K562 (cell line): ENCODE measurements at regions not wholly inside any gene's neighbourhood (a gene's known extent, or its start where the extent isn't known, plus 50 kb on each side); places are given as distances from the start of the nearest gene placed in this dataset.

Experiments used
- BHLHE40 ChIP-seq: IDR thresholded peaks from 2 replicates; pipeline ENCODE4 v1.6.1; 2011; ENCODE audit warnings: low read length, improper control_type of control experiment
- CEBPG ChIP-seq, 3 experiments: fragments of 200-800 bp in 1 of 3; sonication (Bioruptor generic) in 1 of 3; sonication (generic) in 1 of 3; formaldehyde crosslinking in 1 of 3; IDR thresholded peaks in 2 of 3; conservative IDR thresholded peaks in 1 of 3; 2 replicates each; pipeline versions ENCODE4 v1.6.1 to v1.8.0; 2016 to 2022; ENCODE audit warnings: missing compliant biosample characterization in 2 of 3, missing genetic modification characterization in 2 of 3, mild to moderate bottlenecking in 1 of 3, missing genetic modification reagents in 1 of 3
- CTCF ChIP-seq, 3 experiments: IDR thresholded peaks in 2 of 3; conservative IDR thresholded peaks in 1 of 3; 2 replicates each; pipeline ENCODE4 v1.5.1; 2011 to 2012; ENCODE audit warnings: low read length in 3 of 3, mild to moderate bottlenecking in 3 of 3, control low read depth in 2 of 3, improper control_type of control experiment in 1 of 3, inconsistent platforms in 1 of 3, low read depth in 1 of 3, mixed read lengths in 1 of 3, moderate library complexity in 1 of 3; ENCODE audit not compliant: insufficient read depth in 2 of 3
- EZH2 ChIP-seq: IDR thresholded peaks from 2 replicates; pipeline ENCODE4 v1.6.1; 2012; ENCODE audit warnings: low read depth, mild to moderate bottlenecking, inconsistent platforms, low read length, borderline replicate concordance
- FOXJ3 ChIP-seq: sonication (generic); formaldehyde crosslinking; IDR thresholded peaks from 2 replicates; pipeline ENCODE4 v1.4.0; 2020; ENCODE audit warnings: mild to moderate bottlenecking, missing genetic modification reagents
- KAT2B ChIP-seq: IDR thresholded peaks from one replicate; pipeline ENCODE4 v1.6.1; 2012; ENCODE audit warnings: low read depth, mild to moderate bottlenecking, control low read depth, inconsistent platforms, low read length, moderate library complexity
- MTA1 ChIP-seq: fragments of 450-650 bp; IDR thresholded peaks from 2 replicates; pipeline ENCODE4 v1.6.1; 2017; ENCODE audit warnings: borderline replicate concordance
- POLR2A ChIP-seq: fragments of 450-650 bp; conservative IDR thresholded peaks from 2 replicates; pipeline ENCODE4 v1.6.1; 2016
- REST ChIP-seq, 2 experiments: fragments of 450-650 bp; formaldehyde crosslinking in 1 of 2; IDR thresholded peaks; 2 replicates each; pipeline versions ENCODE4 v1.4.0 to v1.6.1; 2014 to 2020; ENCODE audit warnings: mild to moderate bottlenecking in 2 of 2, borderline replicate concordance in 1 of 2, low read depth in 1 of 2
- SRSF3 ChIP-seq: fragments of 200-400 bp; formaldehyde crosslinking; IDR thresholded peaks from 2 replicates; pipeline ENCODE4 v1.6.1; 2016; ENCODE audit warnings: mild to moderate bottlenecking, low read length, moderate library complexity; ENCODE audit not compliant: insufficient read depth
- TOE1 ChIP-seq, 2 experiments: fragments of 450-650 bp in 1 of 2; sonication (generic) in 1 of 2; formaldehyde crosslinking in 1 of 2; IDR thresholded peaks; 2 replicates each; pipeline versions ENCODE4 v1.7.1 to v1.8.0; 2016 to 2022; ENCODE audit warnings: borderline replicate concordance in 2 of 2, mild to moderate bottlenecking in 2 of 2, antibody characterized with exemption in 1 of 2, inconsistent platforms in 1 of 2, low read depth in 1 of 2, missing genetic modification reagents in 1 of 2, moderate library complexity in 1 of 2
- TF ChIP-seq, protein P1 (sequence below): sonication (generic); formaldehyde crosslinking; IDR thresholded peaks from 2 replicates; pipeline ENCODE4 v1.9.0; 2022; ENCODE audit warnings: mild to moderate bottlenecking, missing genetic modification reagents

DNA sequence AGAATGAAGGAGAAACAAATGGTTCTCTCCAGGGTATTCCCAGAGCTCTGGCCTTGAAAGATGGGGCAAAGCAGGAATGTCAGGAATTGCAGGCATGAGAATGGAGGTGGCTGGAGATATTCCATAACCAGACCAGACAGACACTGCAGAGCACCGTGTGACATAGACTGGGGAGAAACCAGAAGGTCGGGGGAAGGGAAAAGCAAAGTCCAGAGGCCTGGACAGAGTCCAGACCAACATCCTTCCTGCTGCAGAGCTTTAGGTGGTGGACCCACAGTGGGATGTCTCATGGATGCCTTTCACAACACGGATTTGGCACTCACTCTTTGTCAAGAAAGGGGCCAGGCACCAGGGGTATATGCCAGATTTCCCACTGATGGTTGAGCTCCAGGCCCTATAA, 177.2 kb upstream of the INHBA start:
- TF ChIP-seq FOXJ3 (CRISPR knock-in tag), result no peak
- no peak for TF ChIP-seq SRSF3
- TF ChIP-seq TOE1 (IDR thresholded peaks at IDR 0.05; ENCODE audit: borderline replicate concordance), result no peak
- no peak for TF ChIP-seq TOE1 (CRISPR knock-in tag; IDR thresholded peaks at IDR 0.05; ENCODE audit: borderline replicate concordance, low read depth)
- TF ChIP-seq KAT2B, result no peak
- TF ChIP-seq, protein P1, sequence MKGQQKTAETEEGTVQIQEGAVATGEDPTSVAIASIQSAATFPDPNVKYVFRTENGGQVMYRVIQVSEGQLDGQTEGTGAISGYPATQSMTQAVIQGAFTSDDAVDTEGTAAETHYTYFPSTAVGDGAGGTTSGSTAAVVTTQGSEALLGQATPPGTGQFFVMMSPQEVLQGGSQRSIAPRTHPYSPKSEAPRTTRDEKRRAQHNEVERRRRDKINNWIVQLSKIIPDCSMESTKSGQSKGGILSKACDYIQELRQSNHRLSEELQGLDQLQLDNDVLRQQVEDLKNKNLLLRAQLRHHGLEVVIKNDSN (CRISPR knock-in tag), result no peak
- TF ChIP-seq REST (IDR thresholded peaks at IDR 0.05; ENCODE audit: borderline replicate concordance), result no peak
- TF ChIP-seq REST (CRISPR knock-in tag; IDR thresholded peaks at IDR 0.05; ENCODE audit: low read depth), result no peak
- no peak for TF ChIP-seq CTCF (IDR thresholded peaks at IDR 0.05 in 2 of 3, conservative IDR thresholded peaks at IDR 0.05 in 1 of 3; ENCODE audit: insufficient read depth in 2 of 3, low read depth in 1 of 3, low read length in 3 of 3)
- TF ChIP-seq BHLHE40, result no peak
- no peak for TF ChIP-seq MTA1
- TF ChIP-seq POLR2A, result no peak
- TF ChIP-seq CEBPG (CRISPR knock-in tag; IDR thresholded peaks at IDR 0.05), result no peak
- no peak for TF ChIP-seq CEBPG (tag; conservative IDR thresholded peaks at IDR 0.05 in 1 of 2, IDR thresholded peaks at IDR 0.05 in 1 of 2)
- TF ChIP-seq EZH2, result no peak
